IMR-90 (cell line): ENCODE measurements at regions not wholly inside any gene's neighbourhood (a gene's known extent, or its start where the extent isn't known, plus 50 kb on each side); places are given as distances from the start of the nearest gene placed in this dataset.

Source experiments
- ATAC-seq: fragments of 200-7000 bp; cut with Tn5 transposase; 2 replicates; pipeline ENCODE4 v1.9.1; 2020; ENCODE audit warnings: low read depth, mild to moderate bottlenecking, moderate library complexity
- BruUV-seq: library from RNA; stranded (reverse); fragments of 400-500 nt; replicated peaks from 2 replicates; lab custom pipeline; 2021; lab: Mats Ljungman, UMichigan
- CTCF ChIA-PET: fragments of 300-600 bp; formaldehyde crosslinking; extraction: SDS; loops from one replicate; lab custom pipeline; 2021; ENCODE audit warnings: antibody characterized with exemption; lab: Yijun Ruan, JAX
- POLR2A ChIA-PET: fragments of 300-600 bp; sonication (Branson Sonifier 250); formaldehyde crosslinking; loops from one replicate; lab custom pipeline; 2022; ENCODE audit warnings: antibody characterized with exemption; ENCODE audit not compliant: unreplicated experiment; lab: Charles Lee
- DNase-seq: peaks from one replicate; pipeline ENCODE4 v3.0.0; 2013
- H2AFZ ChIP-seq: replicated peaks from 2 replicates; pipeline ENCODE3; 2013; ENCODE audit warnings: low read length, mild to moderate bottlenecking; ENCODE audit not compliant: poor library complexity
- H2AK5ac ChIP-seq: 2 replicates; pipeline ENCODE4 v1.6.1; 2013; ENCODE audit warnings: low read depth, low read length, inconsistent platforms
- H2AK9ac ChIP-seq: replicated peaks from 2 replicates; pipeline ENCODE3; 2013; ENCODE audit warnings: mild to moderate bottlenecking, low read depth, low read length, moderate library complexity; ENCODE audit not compliant: poor library complexity
- H2BK120ac ChIP-seq: 2 replicates; pipeline ENCODE4 v1.6.1; 2013; ENCODE audit warnings: low read depth, low read length, inconsistent platforms
- H2BK15ac ChIP-seq: 3 replicates; pipeline ENCODE4 v1.6.1; 2013; ENCODE audit warnings: low read depth, low read length, inconsistent platforms
- H2BK20ac ChIP-seq: 2 replicates; pipeline ENCODE4 v1.6.1; 2013; ENCODE audit warnings: low read depth, mild to moderate bottlenecking, inconsistent platforms, low read length, moderate library complexity
- H2BK5ac ChIP-seq: 2 replicates; pipeline ENCODE4 v1.6.1; 2013; ENCODE audit warnings: mild to moderate bottlenecking, low read depth, low read length, inconsistent platforms; ENCODE audit not compliant: poor library complexity, severe bottlenecking
- H3K14ac ChIP-seq: replicated peaks from 2 replicates; pipeline ENCODE4 v1.6.1; 2013; ENCODE audit warnings: low read depth, low read length, inconsistent platforms
- H3K18ac ChIP-seq: 2 replicates; pipeline ENCODE4 v1.6.1; 2013; ENCODE audit warnings: low read depth, low read length, control low read depth
- H3K23ac ChIP-seq: 2 replicates; pipeline ENCODE4 v1.6.1; 2013; ENCODE audit warnings: low read depth, low read length, inconsistent platforms
- H3K27ac ChIP-seq: 2 replicates; pipeline ENCODE4 v1.5.1; 2013; ENCODE audit warnings: mild to moderate bottlenecking, control low read depth, low read length; ENCODE audit not compliant: insufficient read depth
- H3K27me3 ChIP-seq: 2 replicates; pipeline ENCODE4 v1.6.1; 2013; ENCODE audit warnings: low read length; ENCODE audit not compliant: control insufficient read depth, insufficient read depth
- H3K36me3 ChIP-seq: 2 replicates; pipeline ENCODE4 v1.6.1; 2013; ENCODE audit warnings: low read length, mixed read lengths; ENCODE audit not compliant: control insufficient read depth, insufficient read depth
- H3K4ac ChIP-seq: 2 replicates; pipeline ENCODE4 v1.6.1; 2013; ENCODE audit warnings: low read depth, low read length, inconsistent platforms
- H3K4me1 ChIP-seq: 2 replicates; pipeline ENCODE4 v1.6.1; 2013; ENCODE audit warnings: low read length, mixed read lengths; ENCODE audit not compliant: control insufficient read depth, insufficient read depth
- H3K4me2 ChIP-seq: 2 replicates; pipeline ENCODE4 v1.6.1; 2013; ENCODE audit warnings: low read depth, mild to moderate bottlenecking, control low read depth, low read length, moderate library complexity
- H3K4me3 ChIP-seq: 2 replicates; pipeline ENCODE4 v1.5.1; 2013; ENCODE audit warnings: low read depth, mild to moderate bottlenecking, control low read depth, low read length, moderate library complexity; ENCODE audit not compliant: insufficient read depth
- H3K56ac ChIP-seq: 2 replicates; pipeline ENCODE4 v1.6.1; 2013; ENCODE audit warnings: low read length, inconsistent platforms; ENCODE audit not compliant: insufficient read depth; ENCODE audit errors: extremely low read depth
- H3K79me1 ChIP-seq, 2 experiments: 2 replicates each; pipeline ENCODE4 v1.6.1; 2013; ENCODE audit warnings: low read length in 2 of 2, inconsistent platforms in 1 of 2, low read depth in 1 of 2
- H3K9ac ChIP-seq: 2 replicates; pipeline ENCODE4 v1.6.1; 2013; ENCODE audit warnings: low read depth, low read length, control low read depth
- H3K9me1 ChIP-seq: 2 replicates; pipeline ENCODE4 v1.6.1; 2013; ENCODE audit warnings: low read length, inconsistent platforms; ENCODE audit not compliant: insufficient read depth
- H3K9me3 ChIP-seq: 2 replicates; pipeline ENCODE4 v1.6.1; 2013; ENCODE audit warnings: low read length; ENCODE audit not compliant: control insufficient read depth, insufficient read depth
- H4K20me1 ChIP-seq: 2 replicates; pipeline ENCODE4 v1.6.1; 2013; ENCODE audit warnings: low read length, inconsistent platforms; ENCODE audit not compliant: insufficient read depth
- H4K5ac ChIP-seq: 2 replicates; pipeline ENCODE4 v1.6.1; 2013; ENCODE audit warnings: mild to moderate bottlenecking, low read depth, low read length, control low read depth
- H4K8ac ChIP-seq, 2 experiments: 2 replicates each; pipeline ENCODE4 v1.6.1; 2013; ENCODE audit warnings: low read depth in 2 of 2, low read length in 2 of 2, control low read depth in 1 of 2, inconsistent platforms in 1 of 2
- H4K91ac ChIP-seq: 2 replicates; pipeline ENCODE4 v1.6.1; 2013; ENCODE audit warnings: low read depth, low read length, inconsistent platforms; ENCODE audit not compliant: insufficient read depth
- ELK1 ChIP-seq: fragments of 150-350 bp; IDR thresholded peaks from 2 replicates; pipeline ENCODE4 v1.6.1; 2016; ENCODE audit warnings: low read depth, mild to moderate bottlenecking, low read length, moderate library complexity, borderline replicate concordance
- MAFK ChIP-seq: IDR thresholded peaks from 2 replicates; pipeline ENCODE4 v1.6.1; 2012; ENCODE audit warnings: low read depth, low read length, improper control_type of control experiment
- RCOR1 ChIP-seq: IDR thresholded peaks from 2 replicates; pipeline ENCODE4 v1.6.1; 2012; ENCODE audit warnings: mild to moderate bottlenecking, low read length, improper control_type of control experiment; ENCODE audit not compliant: insufficient replicate concordance
- WGBS, 2 experiments: methylation state at CpG; one replicate each; pipeline versions ENCODE4 v1.1.5 to v1.1.7; 2013; ENCODE audit warnings: missing lambda C conversion rate in 2 of 2; ENCODE audit not compliant: insufficient read length in 1 of 2; ENCODE audit errors: extremely low coverage in 2 of 2; 5-methylcytosine and 5-hydroxymethylcytosine counted together
- dilution Hi-C: fragments of 300-500 bp; cut with HindIII; formaldehyde crosslinking; loops from one replicate; pipeline ENCODE4 v1.14.3; 2018; ENCODE audit warnings: low sequenced_read_pairs; ENCODE audit not compliant: unreplicated experiment
- in situ Hi-C: fragments of 300-500 bp; cut with MboI; formaldehyde crosslinking; loops from 3 replicates; pipeline ENCODE4 v1.14.3; 2019; ENCODE audit warnings: low sequenced_read_pairs, inconsistent platforms, mixed read lengths
- intact Hi-C: fragments of 100-400 bp; cut with micrococcal nuclease; formaldehyde crosslinking; loops from 2 replicates; pipeline ENCODE4 v1.10.0; 2022

- DNase-seq (peak; percentile 7), ATAC-seq (no peak)
- H2BK5ac ChIP-seq = no peak overlapping the region
- no peaks in the 10 kb centered on the region for H3K9me3 ChIP-seq
- no peak overlapping the region for H2AK9ac ChIP-seq
- dilution Hi-C loops (no loop called here), intact Hi-C loops (no loop called here), in situ Hi-C loops (no loop called here)
- no peak overlapping the region for H3K56ac ChIP-seq
- H2BK120ac ChIP-seq = no peak overlapping the region
- TF ChIP-seq MAFK (no peak), ELK1 (no peak), RCOR1 (no peak)
- BruUV-seq = no TSS peak
- no peak overlapping the region for H4K91ac ChIP-seq
- H2AFZ ChIP-seq = no peak overlapping the region
- H3K4ac ChIP-seq = no peak overlapping the region
- ChIA-PET POLR2A (no interaction called here), CTCF (interaction anchor here (0.6 kb wide), 1 partner anchor 18 kb away, joined by 5 read pairs; no protein-coding TSS in a partner anchor)
- no peak overlapping the region for H4K8ac ChIP-seq
- H3K36me3 ChIP-seq = no peaks in the 10 kb centered on the region
- no peak overlapping the region for H3K4me3 ChIP-seq
- no peak overlapping the region for H3K27ac ChIP-seq
- H4K20me1 ChIP-seq = no peaks in the 10 kb centered on the region
- no peak overlapping the region for H2AK5ac ChIP-seq
- H3K4me2 ChIP-seq = no peak overlapping the region
- H4K5ac ChIP-seq = no peak overlapping the region
- H3K23ac ChIP-seq = no peak overlapping the region
- no peaks in the 10 kb centered on the region for H3K9me1 ChIP-seq
- no peak overlapping the region for H2BK15ac ChIP-seq
- no CpG with 5 or more reads among the region's 4 CpGs for WGBS, 2 experiments
- H3K9ac ChIP-seq = no peak overlapping the region
- H3K27me3 ChIP-seq = no peaks in the 10 kb centered on the region
- no peaks in the 10 kb centered on the region; the same call in 1 of the 2 replicates for H3K4me1 ChIP-seq
- no peak overlapping the region for H2BK20ac ChIP-seq
- no peak overlapping the region for H3K18ac ChIP-seq
- H3K14ac ChIP-seq = no peak overlapping the region
- H3K79me1 ChIP-seq = no peaks in the 10 kb centered on the region
Observed at GRCh38 chr6:126123226-126123625, 136.9 kb downstream of the TRMT11 start.
